GDM1 (cell line): ENCODE measurements at regions not wholly inside any gene's neighbourhood (a gene's known extent, or its start where the extent isn't known, plus 50 kb on each side); places are given as distances from the start of the nearest gene placed in this dataset.

Source experiments
- DNase-seq: peaks from one replicate; lab custom pipeline; 2025; lab: John Stamatoyannopoulos, UW

DNA sequence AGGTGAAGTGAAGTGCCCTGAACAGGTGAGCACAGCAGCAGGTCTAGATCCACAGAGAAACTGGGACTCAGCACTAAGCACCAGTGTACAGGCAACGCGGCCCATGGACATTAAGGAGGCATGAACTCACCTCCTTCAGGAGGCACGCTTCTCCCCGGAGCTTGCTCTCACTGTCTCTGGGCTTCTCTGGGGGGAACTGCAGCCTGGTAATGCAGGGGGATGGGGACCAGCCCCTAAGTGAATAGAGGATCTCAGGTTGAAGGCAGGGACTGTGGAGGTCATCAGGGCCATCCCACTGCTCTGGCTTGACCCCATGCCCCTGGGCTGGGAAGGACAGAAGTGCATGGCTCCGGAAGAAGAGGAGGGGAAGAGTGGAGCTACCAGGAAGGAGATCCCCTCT, 495.6 kb upstream of the B3GAT1 start:
- DNase-seq = no peak

DNA sequence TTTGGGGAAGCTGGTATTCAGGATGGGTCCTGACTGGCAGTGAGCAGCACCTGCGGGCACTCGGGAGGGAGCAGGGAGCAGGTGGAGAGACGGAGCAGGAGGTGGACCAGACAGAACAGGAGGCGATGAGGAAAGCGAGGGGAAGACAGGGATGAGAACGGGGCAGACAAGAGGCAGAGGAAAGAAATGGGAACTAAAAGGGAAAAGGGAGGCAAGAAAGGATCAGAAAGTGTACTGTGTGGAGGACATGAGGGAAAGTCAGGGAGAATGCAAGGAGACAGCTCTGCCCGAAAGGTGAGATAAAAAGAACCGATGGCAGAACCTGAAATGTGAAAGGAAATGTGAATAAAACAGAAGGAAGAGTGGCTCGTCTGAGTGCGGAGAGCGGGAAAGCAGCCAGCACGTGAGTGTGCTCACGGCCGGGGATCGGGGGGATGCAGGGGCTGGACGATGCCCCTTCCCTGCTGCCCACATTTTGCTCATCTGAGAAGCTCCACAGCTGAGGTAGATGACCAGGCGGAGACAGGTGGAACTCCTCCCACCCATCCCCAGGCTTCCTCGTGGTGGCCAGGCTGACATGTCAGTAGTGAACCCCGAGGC, 494.4 kb upstream of the B3GAT1 start:
- no peak for DNase-seq

DNA sequence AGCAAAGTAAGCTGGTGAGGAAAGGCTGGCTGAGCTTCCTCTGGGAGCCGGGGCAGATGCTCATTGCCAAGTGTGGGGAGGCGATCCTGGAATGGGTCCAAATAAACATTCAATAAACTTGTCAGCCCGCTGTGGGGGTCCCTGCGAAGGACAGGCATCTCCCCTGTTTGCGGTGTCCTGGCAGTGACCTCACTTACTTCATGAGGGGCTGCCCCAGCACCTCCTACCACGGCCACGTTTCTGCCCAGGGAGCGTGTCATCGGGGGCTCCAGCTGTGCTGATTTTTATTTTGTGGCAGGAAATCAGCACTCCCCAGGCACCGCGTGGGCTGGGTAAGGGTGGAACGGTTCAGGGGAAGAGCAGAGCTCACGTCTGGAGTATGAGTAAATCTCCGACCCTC, 493.9 kb upstream of the B3GAT1 start:
- no peak for DNase-seq

DNA sequence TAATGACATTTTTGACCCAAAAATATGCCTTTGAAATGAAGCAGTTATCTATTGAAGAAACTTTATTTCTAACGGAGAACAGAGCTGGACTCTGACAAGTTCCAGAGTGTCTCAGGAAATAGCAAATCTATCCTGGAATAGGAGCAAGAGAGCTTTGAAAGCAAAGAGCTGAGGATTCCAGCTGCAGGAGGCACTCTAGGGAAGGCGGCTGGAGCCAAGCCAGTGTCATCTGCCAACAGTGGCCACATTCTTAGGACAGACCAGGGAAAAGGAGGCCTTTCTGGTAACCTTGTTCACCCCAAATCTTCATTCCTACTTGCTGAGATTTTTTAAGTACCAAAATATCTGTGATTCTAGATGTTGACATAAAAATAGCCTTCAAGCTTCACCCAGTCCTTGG, 493.5 kb upstream of the B3GAT1 start:
- no peak for DNase-seq

DNA sequence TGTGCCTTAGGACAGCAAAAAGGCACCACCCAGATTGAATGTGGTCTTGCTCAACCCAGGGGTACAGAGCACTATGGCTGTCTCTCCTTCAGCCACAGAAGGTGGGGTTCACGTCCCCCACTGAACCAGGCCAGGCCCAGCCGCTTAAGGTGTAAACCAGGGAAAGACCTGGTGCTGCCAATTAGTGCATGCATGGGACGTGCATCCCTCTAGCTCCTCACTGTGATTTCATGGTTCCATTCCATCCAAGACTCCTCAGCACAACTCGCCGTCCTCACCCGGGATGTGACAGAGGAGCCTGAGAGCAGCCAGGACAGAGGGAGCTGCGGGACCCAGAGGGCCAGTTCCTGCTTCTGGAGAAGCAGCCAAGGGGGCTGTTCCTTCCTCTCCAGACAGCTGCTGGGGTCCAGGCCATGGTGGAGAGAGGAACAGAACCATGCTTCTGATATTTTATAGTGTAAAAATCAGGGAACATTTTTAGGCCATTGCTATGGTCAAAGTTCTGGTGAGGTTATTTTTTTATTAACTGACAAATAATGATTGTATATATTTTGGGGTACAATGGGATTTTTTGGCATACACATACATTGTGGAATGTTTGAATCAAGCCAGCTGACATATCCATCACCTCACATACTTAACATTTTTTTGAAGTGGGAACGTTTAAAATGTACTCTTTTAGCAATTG, 492.2 kb upstream of the B3GAT1 start:
- no peak for DNase-seq

DNA sequence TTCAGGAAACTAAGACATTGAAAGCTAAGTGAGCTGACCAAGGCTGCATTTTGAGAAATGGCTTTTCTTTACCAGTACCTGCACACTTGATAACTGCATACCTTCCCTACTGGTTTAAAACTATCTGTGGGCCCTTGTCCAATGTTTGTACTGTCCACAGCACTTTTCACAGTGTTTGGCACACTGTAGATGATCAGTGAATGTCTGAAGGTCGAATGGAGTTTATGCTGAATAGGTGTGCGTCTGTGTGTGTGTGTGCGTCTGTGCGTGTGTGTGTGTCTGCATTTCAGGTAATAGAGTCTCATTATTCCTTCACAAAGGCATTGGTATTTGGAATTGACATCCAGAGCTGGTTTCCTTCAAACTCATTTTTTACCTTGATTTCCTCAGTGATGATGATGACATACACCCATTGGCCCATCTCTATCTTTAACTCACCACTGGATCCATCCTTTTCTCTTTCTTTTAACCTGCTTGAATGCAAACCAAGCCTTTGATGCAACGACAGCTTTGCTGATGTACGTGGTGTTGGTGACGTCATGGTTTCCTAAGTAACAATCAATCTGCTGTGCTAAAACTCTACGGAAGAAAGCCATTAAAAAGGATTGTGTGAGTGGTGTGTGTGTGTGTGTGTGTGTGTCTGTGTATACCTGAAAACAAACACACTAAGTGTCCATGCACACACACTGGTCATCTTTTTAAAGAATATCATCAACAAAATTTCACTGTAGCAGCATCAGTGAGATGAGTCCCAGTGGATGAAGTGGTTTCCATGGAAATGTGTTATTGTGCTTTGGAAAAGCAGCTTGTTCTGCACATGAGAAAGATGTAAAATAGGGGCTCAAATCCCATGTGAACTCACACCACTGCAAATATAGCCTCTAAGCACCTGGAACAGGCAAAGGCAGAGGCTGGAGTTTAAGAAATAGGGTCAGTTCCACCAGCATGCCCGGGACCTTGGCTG, 490.2 kb upstream of the B3GAT1 start:
- DNase-seq = no peak

DNA sequence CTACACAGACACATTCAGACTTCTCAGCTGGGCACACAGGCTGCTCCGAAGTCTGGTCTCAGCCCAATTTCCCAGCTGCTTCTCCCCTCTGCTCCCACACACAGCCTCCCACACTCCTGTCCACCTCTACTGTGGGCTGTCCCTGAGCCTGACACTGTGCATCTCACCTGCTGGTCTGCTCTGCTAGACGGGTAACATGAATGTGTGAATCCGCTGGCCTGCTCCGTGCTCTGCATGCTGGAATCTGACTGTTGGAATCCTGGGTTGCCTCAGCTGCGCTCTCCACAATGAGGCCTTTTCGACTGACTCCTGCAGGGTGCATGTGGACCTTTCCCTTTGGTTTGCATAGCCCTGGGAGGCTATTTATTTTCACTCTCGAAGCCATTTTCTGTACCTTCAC, 489.5 kb upstream of the B3GAT1 start:
- no peak for DNase-seq

DNA sequence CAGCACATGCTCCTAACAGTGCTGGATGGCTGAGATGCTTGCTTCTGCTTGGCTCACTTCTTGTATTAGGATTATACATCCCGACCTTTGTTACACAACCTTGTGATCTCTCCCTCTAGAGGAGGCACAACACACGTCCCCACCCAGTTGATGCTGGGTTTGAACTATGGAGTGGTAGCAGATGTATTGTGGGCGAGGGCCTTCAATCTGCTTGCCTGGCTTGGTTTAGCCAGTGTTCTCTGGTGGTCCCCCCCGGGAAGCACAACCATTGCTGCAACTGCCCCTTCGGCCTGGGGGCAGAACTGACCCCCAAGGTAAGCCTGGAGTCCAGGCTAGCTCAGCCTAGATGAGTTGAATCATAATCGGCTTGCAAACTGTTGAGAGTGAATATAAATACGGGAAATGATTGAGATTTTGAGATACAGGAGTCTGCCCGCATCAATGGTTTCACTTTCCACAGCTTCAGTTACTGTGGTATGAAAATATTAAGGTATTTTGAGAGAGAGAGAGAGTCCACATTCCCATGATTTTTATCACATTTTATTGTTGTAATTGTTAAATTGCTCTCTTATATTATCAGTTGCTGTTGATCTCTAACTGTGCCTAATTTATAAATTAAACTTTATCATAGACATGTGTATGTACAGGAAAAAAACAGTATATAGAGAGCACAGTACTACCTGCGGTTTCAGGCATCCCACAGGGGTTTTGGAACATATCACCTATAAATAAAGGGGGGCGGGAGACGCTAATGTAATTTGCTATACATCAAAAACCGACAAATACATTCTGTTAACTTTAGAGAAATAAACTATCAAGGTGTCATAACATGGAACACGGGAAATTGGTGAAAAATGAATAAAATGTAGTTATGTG, 482.0 kb upstream of the B3GAT1 start:
- no peak for DNase-seq

DNA sequence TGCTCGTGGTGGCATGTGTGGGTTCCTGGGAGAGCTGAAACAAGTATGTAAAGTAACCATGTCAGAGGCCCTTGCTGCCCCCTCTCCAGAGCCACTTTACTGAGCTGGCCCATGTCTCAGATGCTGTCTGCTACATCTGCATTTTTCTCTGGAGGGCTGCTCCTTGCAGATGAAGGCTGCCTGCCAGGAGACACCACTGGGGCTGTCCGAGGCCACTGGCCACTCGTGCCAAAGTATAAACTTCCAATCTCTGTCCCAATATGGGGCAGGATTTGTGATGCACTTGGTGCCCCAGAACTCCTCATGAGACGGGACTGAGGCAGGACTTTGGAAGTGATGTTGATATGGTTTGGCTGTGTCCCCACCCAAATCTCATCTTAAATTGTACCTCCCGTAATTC, 478.4 kb upstream of the B3GAT1 start:
- no peak for DNase-seq

DNA sequence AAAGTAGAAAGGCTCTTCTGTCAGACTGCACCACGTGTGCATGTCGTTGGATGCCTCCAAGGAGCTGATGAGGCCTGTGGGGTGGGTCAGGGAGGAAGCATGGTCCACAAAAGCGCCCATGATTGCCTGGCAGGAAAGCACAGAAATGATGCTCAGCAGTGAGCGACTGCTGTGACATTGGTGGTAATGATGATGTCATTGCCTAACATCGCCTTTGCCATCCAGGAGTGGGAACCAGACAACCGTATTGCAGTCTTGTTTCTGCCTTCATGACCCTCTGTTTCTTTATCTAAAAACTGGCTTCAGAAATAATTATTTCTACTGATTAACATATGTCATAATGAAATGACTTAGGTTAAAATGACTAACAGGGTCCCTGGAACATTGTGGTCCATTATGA, 477.8 kb upstream of the B3GAT1 start:
- no peak for DNase-seq

DNA sequence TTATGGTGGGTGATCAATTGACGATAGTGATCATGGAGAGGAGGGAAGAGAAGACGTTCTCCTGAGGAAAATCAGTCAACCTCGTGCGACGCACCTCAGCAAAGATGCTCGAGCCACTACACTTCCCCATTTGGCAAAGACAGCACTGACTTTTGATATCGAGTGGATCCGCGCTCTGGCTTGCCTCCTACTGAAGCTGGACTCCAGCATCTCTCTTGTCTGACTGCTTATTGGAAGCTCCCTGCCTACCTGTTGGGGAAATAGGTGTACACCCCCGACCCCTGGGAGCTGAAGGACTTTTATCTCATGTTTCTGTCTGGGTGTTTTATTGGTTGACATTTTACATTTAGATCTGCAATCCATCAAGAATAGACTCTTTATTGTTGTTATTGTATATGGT, 476.8 kb upstream of the B3GAT1 start:
- DNase-seq = no peak

DNA sequence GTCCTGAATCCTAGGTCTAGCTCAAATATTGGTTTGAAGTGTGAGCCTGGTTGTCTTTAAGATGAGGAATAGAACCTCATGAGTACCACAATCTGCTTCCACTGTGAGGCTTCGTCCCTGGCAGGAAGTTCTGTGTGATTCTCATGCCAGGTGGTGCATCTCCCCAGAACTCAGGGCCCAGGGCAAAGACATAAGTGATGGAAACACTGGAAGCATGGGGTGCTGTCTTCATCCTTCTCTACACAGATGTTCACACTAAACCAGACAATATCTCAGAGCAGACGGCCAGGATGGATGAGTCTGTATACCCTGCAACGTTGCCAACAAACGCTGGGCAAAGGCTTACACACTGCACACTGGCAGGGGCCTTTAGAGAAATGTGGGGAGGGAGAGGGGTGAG, 475.9 kb upstream of the B3GAT1 start:
- no peak for DNase-seq

DNA sequence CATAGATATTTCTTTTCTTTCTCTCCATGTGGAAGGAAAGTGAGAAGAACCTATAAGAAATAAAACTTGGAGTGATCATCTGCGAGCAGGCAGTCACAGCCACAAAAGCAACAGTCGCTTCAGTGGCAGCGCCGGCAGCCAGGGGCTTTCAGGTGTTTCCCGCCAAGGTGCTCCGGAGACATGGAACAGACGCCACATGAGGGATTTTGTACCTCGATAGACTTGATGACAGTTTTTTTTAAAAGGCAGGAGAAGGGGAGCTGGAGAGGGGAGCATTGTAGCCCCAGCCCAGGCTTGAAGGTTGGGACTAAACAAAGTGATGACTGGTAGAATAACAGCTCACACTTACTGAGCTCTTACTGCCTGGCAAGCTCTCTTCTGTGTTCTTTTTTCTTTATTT, 471.4 kb upstream of the B3GAT1 start:
- no peak for DNase-seq

DNA sequence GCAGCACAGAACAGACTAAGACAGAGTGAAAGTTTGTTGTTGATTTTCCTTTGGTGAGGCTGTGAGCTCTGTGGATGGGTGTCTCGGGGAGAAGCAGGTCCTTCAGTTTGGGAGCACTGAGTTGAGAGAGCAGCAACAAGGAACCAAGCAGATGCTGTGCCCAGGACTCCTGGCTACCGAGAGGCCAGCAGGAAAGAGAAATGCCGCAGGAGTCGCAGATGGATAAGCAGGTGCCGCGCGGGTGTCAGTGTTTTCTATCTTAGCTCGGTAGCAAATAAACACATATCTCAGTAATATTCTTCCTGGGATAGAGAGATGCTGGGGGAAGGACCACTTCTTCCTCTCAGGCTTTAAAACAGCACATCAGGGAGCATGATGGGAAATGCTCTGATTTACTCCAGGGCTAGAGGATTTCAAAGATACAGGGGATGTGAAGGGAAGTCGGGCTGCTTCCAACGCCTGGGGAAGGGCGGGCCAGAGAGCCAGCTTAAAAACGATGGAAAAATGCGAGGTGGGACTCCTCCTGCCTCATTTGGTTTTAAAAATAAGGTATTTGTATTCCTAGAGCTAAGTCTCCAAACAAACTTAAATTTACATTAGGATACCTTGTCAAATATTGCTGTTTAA, 470.7 kb upstream of the B3GAT1 start:
- no peak for DNase-seq

DNA sequence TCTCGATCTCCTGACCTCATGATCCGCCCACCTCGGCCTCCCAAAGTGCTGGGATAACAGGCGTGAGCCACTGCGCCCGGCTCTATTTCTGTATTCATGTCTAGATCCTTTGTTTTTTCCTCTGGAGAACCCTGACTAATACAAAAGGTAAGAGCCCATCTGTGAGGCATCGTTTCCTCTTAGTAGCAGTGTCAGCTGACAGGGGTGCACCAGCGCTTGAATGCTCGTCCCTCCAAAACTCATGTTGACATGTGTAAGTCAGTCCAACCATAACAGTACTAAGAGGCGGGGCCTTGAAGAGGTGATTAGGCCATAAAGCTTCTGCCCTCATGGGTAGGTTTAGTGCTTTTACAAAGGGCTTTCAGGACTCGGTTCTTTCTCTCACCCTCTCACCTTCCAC, 470.1 kb upstream of the B3GAT1 start:
- DNase-seq = no peak

DNA sequence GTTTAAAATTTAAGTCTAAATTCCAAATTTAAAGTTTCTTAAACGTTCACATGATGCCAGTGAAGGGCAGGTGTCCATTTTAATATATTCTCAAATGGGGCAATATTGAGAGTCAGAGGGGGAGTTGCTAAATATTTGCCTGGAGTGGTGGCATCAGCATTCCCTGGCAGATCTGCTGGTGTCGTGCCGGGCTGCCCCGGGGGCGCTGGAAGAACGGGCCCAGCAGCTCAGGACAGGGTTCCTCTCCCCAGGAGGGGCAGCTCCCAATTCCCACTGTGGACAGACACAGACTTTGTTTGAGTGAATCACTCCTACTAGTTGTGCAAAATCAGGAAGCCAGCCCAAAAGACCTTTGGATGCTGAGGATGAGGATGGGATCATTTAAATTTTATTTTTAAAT, 468.7 kb upstream of the B3GAT1 start:
- DNase-seq = no peak

DNA sequence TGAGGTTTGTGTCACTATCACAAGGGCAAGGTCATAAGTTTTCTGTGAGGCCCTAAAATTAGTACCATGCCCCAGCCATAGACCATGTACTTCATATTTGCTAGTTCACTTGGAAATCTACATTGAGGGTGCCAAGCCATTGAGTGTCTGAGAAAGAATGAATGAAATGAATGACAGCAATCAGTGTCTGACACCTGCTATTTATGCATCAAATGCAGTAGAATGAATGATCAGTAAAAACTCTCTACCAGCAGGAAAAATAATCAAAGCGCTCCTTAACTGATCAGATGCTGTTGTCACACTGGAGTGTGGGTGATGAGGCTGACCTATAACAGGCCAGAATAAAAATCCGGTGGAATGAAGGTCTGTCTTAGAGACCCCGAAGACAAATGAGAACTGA, 467.9 kb upstream of the B3GAT1 start:
- no peak for DNase-seq

DNA sequence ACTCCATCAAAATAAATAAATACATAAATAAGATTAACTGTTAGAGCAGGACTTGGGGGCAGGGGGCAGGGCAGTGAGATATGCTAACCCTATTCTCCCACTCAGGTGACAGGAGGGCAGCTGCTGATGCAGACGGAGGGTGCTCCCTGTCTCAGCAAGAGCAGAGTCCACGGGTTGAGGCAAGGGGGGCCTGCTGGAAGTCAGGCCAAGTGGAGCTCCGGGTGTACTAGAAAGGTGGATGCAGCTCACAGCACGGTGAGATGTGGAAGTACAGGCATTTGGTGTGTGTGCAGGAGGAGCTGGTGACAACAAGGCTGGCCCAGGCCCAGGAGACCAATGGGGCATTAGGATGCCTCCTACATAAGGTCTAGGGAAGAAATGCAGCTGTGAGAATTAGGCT, 467.3 kb upstream of the B3GAT1 start:
- DNase-seq = no peak

DNA sequence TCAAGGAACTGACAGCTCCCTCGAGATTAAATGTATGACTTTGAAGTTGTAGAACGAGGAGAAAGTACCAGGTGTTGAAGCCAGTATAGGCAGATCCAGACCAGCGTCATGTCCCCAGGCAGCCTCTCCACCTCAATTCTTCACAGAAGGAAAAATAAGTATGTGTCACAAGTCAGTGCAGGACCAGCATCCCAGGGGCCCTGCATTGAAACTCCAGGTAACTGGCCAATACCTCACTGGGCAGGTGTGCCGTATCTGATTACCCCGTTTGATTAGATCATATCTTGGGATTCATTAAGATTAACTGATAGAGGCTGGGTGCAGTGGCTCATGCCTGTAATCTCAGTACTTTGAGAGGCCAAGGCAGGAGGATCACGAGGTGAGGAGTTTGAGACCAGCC, 466.7 kb upstream of the B3GAT1 start:
- no peak for DNase-seq

DNA sequence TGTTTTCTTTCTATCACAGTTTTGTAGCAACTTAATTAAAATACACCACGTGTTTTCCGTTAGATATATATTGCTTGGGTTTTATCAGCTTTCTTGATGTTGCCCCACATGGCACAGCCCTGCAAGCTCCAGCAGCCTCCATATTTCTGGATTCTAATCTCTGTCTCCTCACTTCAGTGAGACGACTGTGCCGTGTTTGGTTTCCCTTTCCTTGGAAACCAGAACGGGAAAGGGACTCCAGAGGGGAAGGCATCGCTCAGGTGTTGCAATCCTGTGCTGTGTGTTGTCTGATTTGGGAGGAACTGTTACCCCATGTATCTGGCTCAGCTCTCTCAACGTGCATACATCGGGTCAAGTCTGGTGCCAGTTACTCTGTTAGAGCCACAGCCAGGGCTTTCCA, 464.2 kb upstream of the B3GAT1 start:
- no peak for DNase-seq

DNA sequence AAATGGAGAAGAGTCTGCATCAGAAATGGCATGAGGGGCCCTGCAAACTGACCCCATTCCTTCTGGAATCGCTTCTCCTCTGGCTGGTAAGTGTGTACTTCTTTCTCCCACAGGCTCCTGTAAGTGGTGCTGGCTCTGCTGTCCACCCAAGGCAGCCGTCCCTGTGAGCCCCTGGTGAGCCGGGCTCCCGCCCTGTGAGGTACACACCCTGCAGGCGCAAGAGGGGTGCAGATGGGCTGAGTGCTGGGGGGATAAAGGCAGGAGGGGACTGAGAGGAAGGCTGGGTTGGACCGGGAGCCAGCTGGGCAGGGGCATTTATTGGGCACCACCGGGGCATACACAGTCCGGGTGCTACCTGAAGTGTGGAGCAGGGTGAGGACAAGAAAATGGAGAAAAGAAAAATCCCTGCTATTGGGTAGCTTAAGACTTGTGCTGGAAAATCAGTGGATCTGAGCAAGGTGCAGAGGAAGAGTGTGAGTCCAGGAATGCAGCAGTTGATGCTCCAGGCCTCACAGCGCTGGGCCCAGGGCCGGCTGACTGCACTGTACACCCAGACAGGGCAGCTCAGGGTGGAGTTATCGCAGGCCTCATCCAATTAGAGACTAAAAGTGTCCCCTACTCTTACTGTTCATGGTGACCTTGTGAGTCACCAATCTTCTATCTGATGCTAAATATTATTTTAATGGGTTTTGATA, 455.1 kb upstream of the B3GAT1 start:
- no peak for DNase-seq
